ENCODE measurements at regions not wholly inside any gene's neighbourhood (a gene's known extent, or its start where the extent isn't known, plus 50 kb on each side); places are given as distances from the start of the nearest gene placed in this dataset.

- Histone ChIP-seq H3K36me3 (ENCODE audit: control insufficient read depth in 2 of 2, extremely low read depth in 1 of 2, insufficient read depth in 2 of 2, low read length in 2 of 2) (no peaks in the 10 kb centered on the region), H3K9me3 (replicated peaks; ENCODE audit: control insufficient read depth, insufficient read depth, low read length) (no peaks in the 10 kb centered on the region), H3K27me3 (ENCODE audit: control insufficient read depth in 2 of 2, insufficient read depth in 2 of 2, low read length in 2 of 2) (peaks cover 0 to 2% of the 10 kb centered on the region in 2 experiments), H4K20me1 (replicated peaks; ENCODE audit: control insufficient read depth, extremely low read depth, insufficient read depth, low read length) (no peaks in the 10 kb centered on the region), H3K9me1 (replicated peaks; ENCODE audit: control insufficient read depth, extremely low read depth, insufficient read depth, low read length) (no peaks in the 10 kb centered on the region), H3K9ac (replicated peaks; ENCODE audit: extremely low read depth, insufficient read depth, low read length) (no peak overlapping the region), H3K4me2 (ENCODE audit: insufficient read depth, low read length) (no peak overlapping the region), H3K79me2 (ENCODE audit: control insufficient read depth, insufficient read depth, low read length) (no peaks in the 10 kb centered on the region), H2AFZ (ENCODE audit: low read depth, low read length) (no peak overlapping the region), H3K4me3 (replicated peaks in 1 of 3; ENCODE audit: insufficient read depth in 1 of 3, low read depth in 1 of 3, low read length in 3 of 3) (no peak overlapping the region), H3K4me1 (ENCODE audit: control insufficient read depth, extremely low read depth, insufficient read depth, low read length) (peaks cover 2% of the 10 kb centered on the region), H3K27ac (ENCODE audit: insufficient read depth, low read depth, low read length) (no peak overlapping the region)
- intact Hi-C loops (cut with micrococcal nuclease), result no loop called here
- no TSS peak for BruUV-seq (replicated peaks)
- FAIRE-seq (no peak), DNase-seq (ENCODE audit: low read depth, low spot score) (no peak)
- POLR2A ChIA-PET, result no interaction called here
- CTCF ChIA-PET, result no interaction called here
- TF ChIP-seq MYC (IDR thresholded peaks at IDR 0.05; ENCODE audit: low read depth, low read length) (no peak), MAX (IDR thresholded peaks at IDR 0.05; ENCODE audit: insufficient read depth, insufficient read length) (no peak), JUN (IDR thresholded peaks at IDR 0.05; ENCODE audit: borderline replicate concordance, insufficient read depth, insufficient read length, low read depth) (no peak), POLR2AphosphoS5 (IDR thresholded peaks at IDR 0.05; ENCODE audit: insufficient read depth, low read depth, low read length) (no peak), POLR2A (IDR thresholded peaks at IDR 0.05; ENCODE audit: low read depth, low read length) (no peak), FOS (IDR thresholded peaks at IDR 0.05; ENCODE audit: borderline replicate concordance, insufficient read depth, low read length) (no peak), GATA2 (IDR thresholded peaks at IDR 0.05; ENCODE audit: insufficient read depth, insufficient read length, low read depth, low read length) (no peak), EZH2 (IDR thresholded peaks at IDR 0.05; ENCODE audit: borderline replicate concordance, low read depth, low read length, severe bottlenecking) (no peak), CTCF (IDR thresholded peaks at IDR 0.05; ENCODE audit: extremely low read depth in 1 of 2, insufficient read depth in 1 of 2, low read depth in 1 of 2, low read length in 2 of 2) (no peak)
- dilution Hi-C loops (cut with MboI; ENCODE audit: extremely low pct_ligation_motif_present, low sequenced_read_pairs), result no loop called here
These were observed 215.8 kb downstream of the SPTSSA start for GRCh38 chr14:34246206-34246605.

Data from endothelial cell of umbilical vein (primary cell).